GM12878 (cell line): ENCODE measurements at regions not wholly inside any gene's neighbourhood (a gene's known extent, or its start where the extent isn't known, plus 50 kb on each side); places are given as distances from the start of the nearest gene placed in this dataset.

ENCODE experiments used
- ATAC-seq: fragments of 200-7000 bp; cut with Tn5 transposase; 3 replicates; pipeline ENCODE4 v1.9.1; 2020; ENCODE audit warnings: mild to moderate bottlenecking, moderate library complexity
- BruUV-seq: library from RNA; stranded (reverse); fragments of 400-500 nt; replicated peaks from 2 replicates; lab custom pipeline; 2021; lab: Mats Ljungman, UMichigan
- CTCF ChIA-PET: fragments of 300-600 bp; sonication (Branson Sonifier 250); formaldehyde crosslinking; extraction: SDS; loops from one replicate; lab custom pipeline; 2021; ENCODE audit warnings: inconsistent platforms; lab: Yijun Ruan, JAX
- POLR2A ChIA-PET: fragments of 350-600 bp; formaldehyde crosslinking; extraction: SDS; loops from one replicate; lab custom pipeline; 2021; ENCODE audit warnings: inconsistent platforms; lab: Charles Lee
- RAD21 ChIA-PET: fragments of 300-600 bp; sonication (Branson Sonifier 250); formaldehyde crosslinking; loops from one replicate; lab custom pipeline; 2023; ENCODE audit warnings: antibody characterized with exemption; ENCODE audit not compliant: unreplicated experiment; lab: Charles Lee
- SMC1A ChIA-PET: fragments of 300-600 bp; sonication (Branson Sonifier 250); formaldehyde crosslinking; loops from one replicate; lab custom pipeline; 2023; ENCODE audit not compliant: unreplicated experiment, uncharacterized antibody; lab: Charles Lee
- DNase-seq: peaks from one replicate; pipeline ENCODE4 v3.0.0-alpha.2; 2011; ENCODE audit warnings: low read depth, low spot score
- FAIRE-seq: peaks from 3 replicates; lab custom pipeline; 2011; peaks lifted over from hg19 to GRCh38; lab: Jason Lieb, UNC
- H2AFZ ChIP-seq: 2 replicates; pipeline ENCODE4 v1.6.0; 2011; ENCODE audit warnings: low read depth, low read length, control low read depth; ENCODE audit not compliant: control insufficient read depth
- H3K27ac ChIP-seq: 2 replicates; pipeline ENCODE4 v1.5.1; 2011; ENCODE audit warnings: control low read depth; ENCODE audit not compliant: control insufficient read depth, insufficient read depth
- H3K27me3 ChIP-seq, 2 experiments: replicated peaks in 1 of 2; 2 replicates each; pipeline versions ENCODE4 v1.6.0 to v1.6.1; 2011; ENCODE audit warnings: low read length in 1 of 2; ENCODE audit not compliant: control insufficient read depth in 2 of 2, insufficient read depth in 2 of 2
- H3K36me3 ChIP-seq, 2 experiments: 2 replicates each; pipeline ENCODE4 v1.5.1; 2011; ENCODE audit warnings: low read length in 1 of 2; ENCODE audit not compliant: control insufficient read depth in 2 of 2, insufficient read depth in 2 of 2
- H3K4me1 ChIP-seq: 2 replicates; pipeline ENCODE4 v1.6.1; 2011; ENCODE audit warnings: mild to moderate bottlenecking, low read length, moderate library complexity, mixed read lengths; ENCODE audit not compliant: control insufficient read depth, insufficient read depth
- H3K4me2 ChIP-seq: 2 replicates; pipeline ENCODE4 v1.6.0; 2011; ENCODE audit warnings: control low read depth; ENCODE audit not compliant: control insufficient read depth, insufficient read depth
- H3K4me3 ChIP-seq: fragments of 200-600 bp; sonication (generic); 2 replicates; pipeline ENCODE4 v1.5.1; 2016
- H3K79me2 ChIP-seq: 2 replicates; pipeline ENCODE4 v1.6.0; 2011; ENCODE audit warnings: low read length; ENCODE audit not compliant: control insufficient read depth, insufficient read depth
- H3K9ac ChIP-seq: 2 replicates; pipeline ENCODE4 v1.8.0; 2011; ENCODE audit warnings: low read length, control low read depth, mixed read lengths; ENCODE audit not compliant: control insufficient read depth, insufficient read depth
- H3K9me3 ChIP-seq: replicated peaks from 3 replicates; pipeline ENCODE4 v1.5.1; 2011; ENCODE audit warnings: mild to moderate bottlenecking, low read length; ENCODE audit not compliant: control insufficient read depth, insufficient read depth
- H4K20me1 ChIP-seq: 2 replicates; pipeline ENCODE4 v1.6.0; 2011; ENCODE audit not compliant: control insufficient read depth, insufficient read depth
- BMI1 ChIP-seq: fragments of 450-650 bp; IDR thresholded peaks from 2 replicates; pipeline ENCODE4 v1.6.1; 2016; ENCODE audit warnings: mild to moderate bottlenecking, moderate library complexity, borderline replicate concordance
- FOXM1 ChIP-seq: IDR thresholded peaks from 2 replicates; pipeline ENCODE4 v1.6.1; 2012; ENCODE audit warnings: low read depth, mild to moderate bottlenecking, inconsistent platforms, low read length, moderate library complexity
- LARP7 ChIP-seq: fragments of 450-650 bp; IDR thresholded peaks from 2 replicates; pipeline ENCODE4 v1.6.1; 2017; ENCODE audit warnings: mild to moderate bottlenecking
- WGBS: methylation state at CpG from one replicate; pipeline ENCODE4 v1.1.6; 2016; ENCODE audit warnings: low lambda C conversion rate; ENCODE audit not compliant: insufficient replicate concordance, insufficient coverage; ENCODE audit errors: missing lambda C conversion rate; 5-methylcytosine and 5-hydroxymethylcytosine counted together
- in situ Hi-C: fragments of 300-500 bp; cut with MboI; formaldehyde crosslinking; loops from 9 replicates; pipeline ENCODE4 v1.14.3; 2018; ENCODE audit warnings: mixed read lengths
- intact Hi-C: fragments of 100-400 bp; cut with micrococcal nuclease; formaldehyde crosslinking; loops from one replicate; pipeline ENCODE4 v1.14.2; 2022; ENCODE audit not compliant: unreplicated experiment
- TF ChIP-seq, protein P1 (sequence below): fragments of 450-650 bp; conservative IDR thresholded peaks from 2 replicates; pipeline ENCODE4 v1.6.1; 2017; ENCODE audit warnings: mild to moderate bottlenecking, moderate library complexity
- TF ChIP-seq, protein P2 (sequence below): fragments of 450-650 bp; IDR thresholded peaks from 2 replicates; pipeline ENCODE4 v1.6.1; 2017; ENCODE audit warnings: borderline replicate concordance
- TF ChIP-seq, protein P3 (sequence below): fragments of 450-650 bp; IDR thresholded peaks from 2 replicates; pipeline ENCODE4 v1.6.1; 2017; ENCODE audit warnings: antibody characterized with exemption, mild to moderate bottlenecking, moderate library complexity
- TF ChIP-seq, protein P4 (sequence below): IDR thresholded peaks from 2 replicates; pipeline ENCODE4 v1.6.1; 2011; ENCODE audit warnings: mild to moderate bottlenecking, low read depth, low read length, moderate library complexity; ENCODE audit not compliant: insufficient replicate concordance
- TF ChIP-seq, protein P5 (sequence below): fragments of 450-650 bp; IDR thresholded peaks from 2 replicates; pipeline ENCODE4 v1.6.1; 2017; ENCODE audit warnings: mild to moderate bottlenecking, low read depth, inconsistent platforms; ENCODE audit not compliant: poor library complexity, severe bottlenecking
- TF ChIP-seq, protein P6 (sequence below): fragments of 450-650 bp; IDR thresholded peaks from 2 replicates; pipeline ENCODE4 v1.6.1; 2016; ENCODE audit warnings: mild to moderate bottlenecking

DNA sequence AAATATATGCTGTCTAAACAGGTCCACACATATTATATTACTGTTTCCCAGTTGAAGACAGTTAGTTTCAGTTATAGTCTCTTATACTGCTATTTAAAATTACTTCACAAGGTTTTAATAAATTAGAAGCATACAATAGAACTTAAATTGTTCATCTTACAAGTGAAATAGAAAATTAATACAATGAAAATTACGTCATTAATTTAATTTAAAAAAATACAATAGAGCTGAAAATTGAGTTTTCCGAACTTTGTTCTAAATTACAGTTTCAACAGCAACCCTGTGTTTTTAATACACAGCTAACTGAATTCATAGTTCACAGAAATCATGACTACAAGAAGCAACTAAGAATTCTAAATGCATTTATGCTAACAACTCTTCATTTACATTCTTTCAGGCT lies 525.7 kb upstream of the FOXG1 start (continued):
- TF ChIP-seq, protein P1, sequence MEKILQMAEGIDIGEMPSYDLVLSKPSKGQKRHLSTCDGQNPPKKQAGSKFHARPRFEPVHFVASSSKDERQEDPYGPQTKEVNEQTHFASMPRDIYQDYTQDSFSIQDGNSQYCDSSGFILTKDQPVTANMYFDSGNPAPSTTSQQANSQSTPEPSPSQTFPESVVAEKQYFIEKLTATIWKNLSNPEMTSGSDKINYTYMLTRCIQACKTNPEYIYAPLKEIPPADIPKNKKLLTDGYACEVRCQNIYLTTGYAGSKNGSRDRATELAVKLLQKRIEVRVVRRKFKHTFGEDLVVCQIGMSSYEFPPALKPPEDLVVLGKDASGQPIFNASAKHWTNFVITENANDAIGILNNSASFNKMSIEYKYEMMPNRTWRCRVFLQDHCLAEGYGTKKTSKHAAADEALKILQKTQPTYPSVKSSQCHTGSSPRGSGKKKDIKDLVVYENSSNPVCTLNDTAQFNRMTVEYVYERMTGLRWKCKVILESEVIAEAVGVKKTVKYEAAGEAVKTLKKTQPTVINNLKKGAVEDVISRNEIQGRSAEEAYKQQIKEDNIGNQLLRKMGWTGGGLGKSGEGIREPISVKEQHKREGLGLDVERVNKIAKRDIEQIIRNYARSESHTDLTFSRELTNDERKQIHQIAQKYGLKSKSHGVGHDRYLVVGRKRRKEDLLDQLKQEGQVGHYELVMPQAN = no peak
- TF ChIP-seq, protein P2, sequence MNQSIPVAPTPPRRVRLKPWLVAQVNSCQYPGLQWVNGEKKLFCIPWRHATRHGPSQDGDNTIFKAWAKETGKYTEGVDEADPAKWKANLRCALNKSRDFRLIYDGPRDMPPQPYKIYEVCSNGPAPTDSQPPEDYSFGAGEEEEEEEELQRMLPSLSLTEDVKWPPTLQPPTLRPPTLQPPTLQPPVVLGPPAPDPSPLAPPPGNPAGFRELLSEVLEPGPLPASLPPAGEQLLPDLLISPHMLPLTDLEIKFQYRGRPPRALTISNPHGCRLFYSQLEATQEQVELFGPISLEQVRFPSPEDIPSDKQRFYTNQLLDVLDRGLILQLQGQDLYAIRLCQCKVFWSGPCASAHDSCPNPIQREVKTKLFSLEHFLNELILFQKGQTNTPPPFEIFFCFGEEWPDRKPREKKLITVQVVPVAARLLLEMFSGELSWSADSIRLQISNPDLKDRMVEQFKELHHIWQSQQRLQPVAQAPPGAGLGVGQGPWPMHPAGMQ = no peak

DNA sequence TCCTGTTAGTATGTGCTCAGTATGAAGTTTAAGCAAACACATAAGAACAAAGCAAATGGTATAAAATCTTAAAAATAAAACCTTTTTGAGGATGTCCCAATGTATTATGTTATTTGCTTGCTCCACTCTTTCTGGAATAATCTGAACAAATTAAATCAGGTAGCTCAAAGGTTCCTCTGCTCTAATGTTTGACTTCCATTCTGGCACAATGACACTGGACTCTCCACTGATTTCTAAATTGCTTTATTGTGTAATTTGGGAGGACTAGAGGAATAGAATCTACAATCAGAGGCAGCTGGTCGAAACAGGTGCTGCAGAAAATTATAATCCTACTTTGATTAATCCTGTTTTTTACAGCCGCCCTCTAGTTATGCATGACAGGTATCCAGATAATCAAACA lies 523.7 kb upstream of the FOXG1 start:
- Histone ChIP-seq H3K4me3 (no peak overlapping the region), H2AFZ (no peak overlapping the region), H3K9me3 (no peaks in the 10 kb centered on the region), H4K20me1 (no peaks in the 10 kb centered on the region), H3K4me2 (no peak overlapping the region), H3K27me3 (no peaks in the 10 kb centered on the region), H3K9ac (no peak overlapping the region), H3K36me3 (no peaks in the 10 kb centered on the region), H3K4me1 (no peaks in the 10 kb centered on the region), H3K27ac (no peak overlapping the region), H3K79me2 (no peaks in the 10 kb centered on the region)
- intact Hi-C loops (no loop called here), in situ Hi-C loops (no loop called here)
- POLR2A ChIA-PET = no interaction called here
- ATAC-seq = no peak
- FAIRE-seq = no peak
- 0% methylated on average over 2 of the region's 2 CpGs for WGBS
- BruUV-seq = no TSS peak
- SMC1A ChIA-PET = no interaction called here
- no peak for DNase-seq
- RAD21 ChIA-PET = no interaction called here
- CTCF ChIA-PET = no interaction called here
- TF ChIP-seq, protein P3, sequence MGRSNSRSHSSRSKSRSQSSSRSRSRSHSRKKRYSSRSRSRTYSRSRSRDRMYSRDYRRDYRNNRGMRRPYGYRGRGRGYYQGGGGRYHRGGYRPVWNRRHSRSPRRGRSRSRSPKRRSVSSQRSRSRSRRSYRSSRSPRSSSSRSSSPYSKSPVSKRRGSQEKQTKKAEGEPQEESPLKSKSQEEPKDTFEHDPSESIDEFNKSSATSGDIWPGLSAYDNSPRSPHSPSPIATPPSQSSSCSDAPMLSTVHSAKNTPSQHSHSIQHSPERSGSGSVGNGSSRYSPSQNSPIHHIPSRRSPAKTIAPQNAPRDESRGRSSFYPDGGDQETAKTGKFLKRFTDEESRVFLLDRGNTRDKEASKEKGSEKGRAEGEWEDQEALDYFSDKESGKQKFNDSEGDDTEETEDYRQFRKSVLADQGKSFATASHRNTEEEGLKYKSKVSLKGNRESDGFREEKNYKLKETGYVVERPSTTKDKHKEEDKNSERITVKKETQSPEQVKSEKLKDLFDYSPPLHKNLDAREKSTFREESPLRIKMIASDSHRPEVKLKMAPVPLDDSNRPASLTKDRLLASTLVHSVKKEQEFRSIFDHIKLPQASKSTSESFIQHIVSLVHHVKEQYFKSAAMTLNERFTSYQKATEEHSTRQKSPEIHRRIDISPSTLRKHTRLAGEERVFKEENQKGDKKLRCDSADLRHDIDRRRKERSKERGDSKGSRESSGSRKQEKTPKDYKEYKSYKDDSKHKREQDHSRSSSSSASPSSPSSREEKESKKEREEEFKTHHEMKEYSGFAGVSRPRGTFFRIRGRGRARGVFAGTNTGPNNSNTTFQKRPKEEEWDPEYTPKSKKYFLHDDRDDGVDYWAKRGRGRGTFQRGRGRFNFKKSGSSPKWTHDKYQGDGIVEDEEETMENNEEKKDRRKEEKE = no peak
- TF ChIP-seq, protein P4, sequence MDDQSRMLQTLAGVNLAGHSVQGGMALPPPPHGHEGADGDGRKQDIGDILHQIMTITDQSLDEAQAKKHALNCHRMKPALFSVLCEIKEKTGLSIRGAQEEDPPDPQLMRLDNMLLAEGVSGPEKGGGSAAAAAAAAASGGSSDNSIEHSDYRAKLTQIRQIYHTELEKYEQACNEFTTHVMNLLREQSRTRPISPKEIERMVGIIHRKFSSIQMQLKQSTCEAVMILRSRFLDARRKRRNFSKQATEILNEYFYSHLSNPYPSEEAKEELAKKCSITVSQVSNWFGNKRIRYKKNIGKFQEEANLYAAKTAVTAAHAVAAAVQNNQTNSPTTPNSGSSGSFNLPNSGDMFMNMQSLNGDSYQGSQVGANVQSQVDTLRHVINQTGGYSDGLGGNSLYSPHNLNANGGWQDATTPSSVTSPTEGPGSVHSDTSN = no peak
- no peak for TF ChIP-seq LARP7
- no peak for TF ChIP-seq BMI1
- TF ChIP-seq FOXM1 = no peak
- TF ChIP-seq, protein P5, sequence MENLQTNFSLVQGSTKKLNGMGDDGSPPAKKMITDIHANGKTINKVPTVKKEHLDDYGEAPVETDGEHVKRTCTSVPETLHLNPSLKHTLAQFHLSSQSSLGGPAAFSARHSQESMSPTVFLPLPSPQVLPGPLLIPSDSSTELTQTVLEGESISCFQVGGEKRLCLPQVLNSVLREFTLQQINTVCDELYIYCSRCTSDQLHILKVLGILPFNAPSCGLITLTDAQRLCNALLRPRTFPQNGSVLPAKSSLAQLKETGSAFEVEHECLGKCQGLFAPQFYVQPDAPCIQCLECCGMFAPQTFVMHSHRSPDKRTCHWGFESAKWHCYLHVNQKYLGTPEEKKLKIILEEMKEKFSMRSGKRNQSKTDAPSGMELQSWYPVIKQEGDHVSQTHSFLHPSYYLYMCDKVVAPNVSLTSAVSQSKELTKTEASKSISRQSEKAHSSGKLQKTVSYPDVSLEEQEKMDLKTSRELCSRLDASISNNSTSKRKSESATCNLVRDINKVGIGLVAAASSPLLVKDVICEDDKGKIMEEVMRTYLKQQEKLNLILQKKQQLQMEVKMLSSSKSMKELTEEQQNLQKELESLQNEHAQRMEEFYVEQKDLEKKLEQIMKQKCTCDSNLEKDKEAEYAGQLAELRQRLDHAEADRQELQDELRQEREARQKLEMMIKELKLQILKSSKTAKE = no peak
- TF ChIP-seq, protein P6, sequence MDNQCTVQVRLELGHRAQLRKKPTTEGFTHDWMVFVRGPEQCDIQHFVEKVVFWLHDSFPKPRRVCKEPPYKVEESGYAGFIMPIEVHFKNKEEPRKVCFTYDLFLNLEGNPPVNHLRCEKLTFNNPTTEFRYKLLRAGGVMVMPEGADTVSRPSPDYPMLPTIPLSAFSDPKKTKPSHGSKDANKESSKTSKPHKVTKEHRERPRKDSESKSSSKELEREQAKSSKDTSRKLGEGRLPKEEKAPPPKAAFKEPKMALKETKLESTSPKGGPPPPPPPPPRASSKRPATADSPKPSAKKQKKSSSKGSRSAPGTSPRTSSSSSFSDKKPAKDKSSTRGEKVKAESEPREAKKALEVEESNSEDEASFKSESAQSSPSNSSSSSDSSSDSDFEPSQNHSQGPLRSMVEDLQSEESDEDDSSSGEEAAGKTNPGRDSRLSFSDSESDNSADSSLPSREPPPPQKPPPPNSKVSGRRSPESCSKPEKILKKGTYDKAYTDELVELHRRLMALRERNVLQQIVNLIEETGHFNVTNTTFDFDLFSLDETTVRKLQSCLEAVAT = no peak
